ENCODE measurements at regions not wholly inside any gene's neighbourhood (a gene's known extent, or its start where the extent isn't known, plus 50 kb on each side); places are given as distances from the start of the nearest gene placed in this dataset.

DNA sequence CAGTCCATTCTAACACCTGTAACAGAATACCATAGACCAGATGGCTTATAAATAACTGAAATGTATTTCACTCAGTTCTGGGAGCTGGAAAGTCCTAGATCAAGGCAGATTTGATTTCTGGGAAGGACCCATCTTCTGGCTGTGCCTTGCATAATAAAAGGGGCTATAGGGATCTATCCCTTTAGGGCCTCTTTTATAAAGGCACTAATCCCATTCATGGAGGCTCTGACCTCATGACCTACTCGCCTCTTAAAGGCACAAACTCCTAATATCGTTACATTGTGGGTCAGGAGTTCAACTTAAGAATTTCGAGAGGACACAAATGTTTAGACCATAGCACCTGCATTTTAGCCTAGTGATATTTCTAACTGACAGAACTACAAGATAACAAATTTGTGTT is 619.0 kb downstream of the CDH18 start:
- no peaks in the 10 kb centered on the region for H3K79me2 ChIP-seq (ENCODE audit: insufficient read depth, low read length)
- Mint-ChIP-seq H3K4me3 (no peak overlapping the region), H3K9me3 (peaks cover 0 to 7% (median 3%) of the 10 kb centered on the region in 7 donors), H3K4me1 (no peaks in the 10 kb centered on the region), H3K27ac (no peak overlapping the region), H3K27me3 (ENCODE audit: low read depth in 3 of 3) (peaks cover 0 to 2% (median 2%) of the 10 kb centered on the region in 3 donors), H3K36me3 (no peaks in the 10 kb centered on the region)
- no peak overlapping the region for H2AFZ ChIP-seq (ENCODE audit: insufficient read depth, low read depth, low read length, poor library complexity, severe bottlenecking)
- H3K9me3 ChIP-seq (replicated peaks in 1 of 2; ENCODE audit: control insufficient read depth in 1 of 2, insufficient read depth in 1 of 2, low read length in 2 of 2), result peaks cover 4 to 7% of the 10 kb centered on the region in 2 donors
- no peak overlapping the region for H3K4me2 ChIP-seq (replicated peaks; ENCODE audit: extremely low read depth, low read length, poor library complexity, severe bottlenecking)
- H3K27me3 ChIP-seq (ENCODE audit: control insufficient read depth in 2 of 2, insufficient read depth in 2 of 2, low read length in 2 of 2), result no peaks in the 10 kb centered on the region
- no peak overlapping the region for H3K9ac ChIP-seq (ENCODE audit: insufficient read depth, low read length, poor library complexity, severe bottlenecking)
- H3K36me3 ChIP-seq (replicated peaks in 1 of 2; ENCODE audit: control insufficient read depth in 1 of 2, insufficient read depth in 2 of 2, low read length in 2 of 2), result no peaks in the 10 kb centered on the region
- no peak overlapping the region for H3K4me3 ChIP-seq (replicated peaks in 1 of 3; ENCODE audit: low read depth in 2 of 3, low read length in 3 of 3)
- no CpG with 5 or more reads among the region's 3 CpGs for WGBS (ENCODE audit: insufficient coverage)
- no peak overlapping the region for H3K27ac ChIP-seq (ENCODE audit: low read depth in 1 of 2, low read length in 2 of 2)
- H4K20me1 ChIP-seq (ENCODE audit: insufficient read depth, low read length), result no peaks in the 10 kb centered on the region
- intact Hi-C loops (cut with micrococcal nuclease), result no loop called here
- TF ChIP-seq, protein P1, sequence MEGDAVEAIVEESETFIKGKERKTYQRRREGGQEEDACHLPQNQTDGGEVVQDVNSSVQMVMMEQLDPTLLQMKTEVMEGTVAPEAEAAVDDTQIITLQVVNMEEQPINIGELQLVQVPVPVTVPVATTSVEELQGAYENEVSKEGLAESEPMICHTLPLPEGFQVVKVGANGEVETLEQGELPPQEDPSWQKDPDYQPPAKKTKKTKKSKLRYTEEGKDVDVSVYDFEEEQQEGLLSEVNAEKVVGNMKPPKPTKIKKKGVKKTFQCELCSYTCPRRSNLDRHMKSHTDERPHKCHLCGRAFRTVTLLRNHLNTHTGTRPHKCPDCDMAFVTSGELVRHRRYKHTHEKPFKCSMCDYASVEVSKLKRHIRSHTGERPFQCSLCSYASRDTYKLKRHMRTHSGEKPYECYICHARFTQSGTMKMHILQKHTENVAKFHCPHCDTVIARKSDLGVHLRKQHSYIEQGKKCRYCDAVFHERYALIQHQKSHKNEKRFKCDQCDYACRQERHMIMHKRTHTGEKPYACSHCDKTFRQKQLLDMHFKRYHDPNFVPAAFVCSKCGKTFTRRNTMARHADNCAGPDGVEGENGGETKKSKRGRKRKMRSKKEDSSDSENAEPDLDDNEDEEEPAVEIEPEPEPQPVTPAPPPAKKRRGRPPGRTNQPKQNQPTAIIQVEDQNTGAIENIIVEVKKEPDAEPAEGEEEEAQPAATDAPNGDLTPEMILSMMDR (IDR thresholded peaks at IDR 0.05), result no peak
- DNase-seq, result no peak
- no peaks in the 10 kb centered on the region for H3K4me1 ChIP-seq (ENCODE audit: control insufficient read depth in 1 of 2, insufficient read depth in 2 of 2, low read length in 2 of 2)

DNA sequence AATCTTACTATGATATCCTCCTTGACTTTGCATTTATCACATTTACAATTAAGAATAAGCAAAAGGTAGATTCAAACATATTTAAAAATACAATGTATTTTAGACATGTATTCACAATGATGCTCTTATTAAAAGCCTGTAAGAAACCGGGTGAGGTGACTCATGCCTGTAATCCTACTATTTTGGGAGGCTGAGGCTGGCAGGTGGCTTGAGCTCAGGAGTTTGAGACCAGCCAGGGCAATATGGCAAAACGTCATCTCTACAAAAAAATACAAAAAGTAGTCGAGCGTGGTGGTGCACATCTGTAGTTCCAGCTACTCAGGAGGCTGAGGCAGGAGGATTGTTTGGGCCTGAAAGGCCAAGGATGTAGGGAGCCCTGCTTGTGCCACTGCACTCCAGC is 618.4 kb downstream of the CDH18 start:
- DNase-seq, result no peak
- no peak overlapping the region for H3K4me3 ChIP-seq (replicated peaks in 1 of 3; ENCODE audit: low read depth in 2 of 3, low read length in 3 of 3)
- no peak overlapping the region for H3K4me3 Mint-ChIP-seq
- intact Hi-C loops (cut with micrococcal nuclease), result no loop called here
- no peaks in the 10 kb centered on the region for H3K27me3 ChIP-seq (ENCODE audit: control insufficient read depth in 2 of 2, insufficient read depth in 2 of 2, low read length in 2 of 2)
- TF ChIP-seq, protein P1 (IDR thresholded peaks at IDR 0.05), result no peak
- no peak overlapping the region for H3K9ac ChIP-seq (ENCODE audit: insufficient read depth, low read length, poor library complexity, severe bottlenecking)
- no peaks in the 10 kb centered on the region for H3K79me2 ChIP-seq (ENCODE audit: insufficient read depth, low read length)
- no peak overlapping the region for H3K4me2 ChIP-seq (replicated peaks; ENCODE audit: extremely low read depth, low read length, poor library complexity, severe bottlenecking)
- H3K4me1 Mint-ChIP-seq, result no peaks in the 10 kb centered on the region
- H3K36me3 Mint-ChIP-seq, result no peaks in the 10 kb centered on the region
- H3K27ac ChIP-seq (ENCODE audit: low read depth in 1 of 2, low read length in 2 of 2), result no peak overlapping the region
- H3K9me3 ChIP-seq (replicated peaks in 1 of 2; ENCODE audit: control insufficient read depth in 1 of 2, insufficient read depth in 1 of 2, low read length in 2 of 2), result peaks cover 4 to 7% of the 10 kb centered on the region in 2 donors
- no peak overlapping the region for H2AFZ ChIP-seq (ENCODE audit: insufficient read depth, low read depth, low read length, poor library complexity, severe bottlenecking)
- H3K36me3 ChIP-seq (replicated peaks in 1 of 2; ENCODE audit: control insufficient read depth in 1 of 2, insufficient read depth in 2 of 2, low read length in 2 of 2), result no peaks in the 10 kb centered on the region
- no peaks in the 10 kb centered on the region for H4K20me1 ChIP-seq (ENCODE audit: insufficient read depth, low read length)
- H3K4me1 ChIP-seq (ENCODE audit: control insufficient read depth in 1 of 2, insufficient read depth in 2 of 2, low read length in 2 of 2), result no peaks in the 10 kb centered on the region
- 100% methylated on average over 2 of the region's 4 CpGs for WGBS (ENCODE audit: insufficient coverage)
- H3K27me3 Mint-ChIP-seq (ENCODE audit: low read depth in 3 of 3), result peaks cover 0 to 2% (median 2%) of the 10 kb centered on the region in 3 donors
- no peak overlapping the region for H3K27ac Mint-ChIP-seq
- peaks cover 0 to 7% (median 3%) of the 10 kb centered on the region in 7 donors for H3K9me3 Mint-ChIP-seq

Measured in CD14-positive monocyte (primary cell).